NB4 (cell line): ENCODE measurements at regions not wholly inside any gene's neighbourhood (a gene's known extent, or its start where the extent isn't known, plus 50 kb on each side); places are given as distances from the start of the nearest gene placed in this dataset.

Experiments used
- POLR2A ChIP-seq: IDR thresholded peaks from 2 replicates; pipeline ENCODE4 v1.6.1; 2011; ENCODE audit warnings: mild to moderate bottlenecking; ENCODE audit not compliant: insufficient read length; ENCODE audit errors: extremely low read depth
- TF ChIP-seq, protein P1 (sequence below): IDR thresholded peaks from one replicate; pipeline ENCODE4 v1.5.1; 2012; ENCODE audit warnings: low read depth, low read length

DNA sequence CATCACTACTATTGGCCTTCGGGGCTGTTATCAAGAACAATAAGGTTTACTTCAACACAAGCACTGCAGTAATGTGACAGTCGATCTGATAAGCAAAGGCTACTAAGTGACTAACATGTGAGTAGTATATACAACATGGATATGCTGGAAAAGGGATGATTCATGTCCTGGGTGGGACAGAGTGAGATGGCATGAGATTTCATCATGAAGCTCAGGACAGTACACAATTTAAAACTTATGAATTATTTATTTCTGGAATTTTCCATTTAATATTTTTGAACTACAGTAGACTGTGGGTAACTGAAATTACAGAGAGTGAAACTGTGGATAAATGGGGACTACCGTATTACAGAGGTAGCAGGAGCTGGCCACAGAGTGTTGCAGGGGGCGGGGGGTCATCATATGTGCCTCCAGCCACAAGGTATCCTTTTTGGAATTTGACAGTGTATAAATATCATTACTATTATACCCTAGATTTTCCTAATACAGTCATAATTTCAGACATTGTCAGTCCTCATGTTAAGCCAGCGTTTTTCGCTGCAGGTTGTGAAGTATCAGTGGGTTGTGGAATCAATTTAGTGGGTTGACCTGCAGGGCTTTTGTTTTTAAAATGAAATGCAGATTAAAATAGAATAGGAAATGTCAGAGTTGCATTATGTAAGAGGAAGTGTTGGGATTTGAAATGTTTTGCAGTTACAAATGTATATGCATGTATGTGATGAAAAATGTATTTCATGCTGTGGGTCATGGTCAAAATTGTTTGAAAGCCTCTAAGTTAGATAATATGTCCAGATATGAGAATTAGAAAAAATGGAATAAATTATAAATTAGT is 148.0 kb upstream of the NUDT4 start:
- TF ChIP-seq POLR2A, result no peak
- TF ChIP-seq, protein P1, sequence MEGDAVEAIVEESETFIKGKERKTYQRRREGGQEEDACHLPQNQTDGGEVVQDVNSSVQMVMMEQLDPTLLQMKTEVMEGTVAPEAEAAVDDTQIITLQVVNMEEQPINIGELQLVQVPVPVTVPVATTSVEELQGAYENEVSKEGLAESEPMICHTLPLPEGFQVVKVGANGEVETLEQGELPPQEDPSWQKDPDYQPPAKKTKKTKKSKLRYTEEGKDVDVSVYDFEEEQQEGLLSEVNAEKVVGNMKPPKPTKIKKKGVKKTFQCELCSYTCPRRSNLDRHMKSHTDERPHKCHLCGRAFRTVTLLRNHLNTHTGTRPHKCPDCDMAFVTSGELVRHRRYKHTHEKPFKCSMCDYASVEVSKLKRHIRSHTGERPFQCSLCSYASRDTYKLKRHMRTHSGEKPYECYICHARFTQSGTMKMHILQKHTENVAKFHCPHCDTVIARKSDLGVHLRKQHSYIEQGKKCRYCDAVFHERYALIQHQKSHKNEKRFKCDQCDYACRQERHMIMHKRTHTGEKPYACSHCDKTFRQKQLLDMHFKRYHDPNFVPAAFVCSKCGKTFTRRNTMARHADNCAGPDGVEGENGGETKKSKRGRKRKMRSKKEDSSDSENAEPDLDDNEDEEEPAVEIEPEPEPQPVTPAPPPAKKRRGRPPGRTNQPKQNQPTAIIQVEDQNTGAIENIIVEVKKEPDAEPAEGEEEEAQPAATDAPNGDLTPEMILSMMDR, result no peak
